H9 (cell line): ENCODE measurements at regions not wholly inside any gene's neighbourhood (a gene's known extent, or its start where the extent isn't known, plus 50 kb on each side); places are given as distances from the start of the nearest gene placed in this dataset.

Experiments used
- DNase-seq: peaks from one replicate; pipeline ENCODE4 v3.0.0-alpha.2; 2017
- H2AFZ ChIP-seq: one replicate; pipeline ENCODE4 v1.6.1; 2013; ENCODE audit warnings: mild to moderate bottlenecking, low read length, control low read depth, moderate library complexity
- H2AK5ac ChIP-seq: 2 replicates; pipeline ENCODE4 v1.6.1; 2013; ENCODE audit warnings: low read length, control low read depth, mixed read lengths; ENCODE audit not compliant: insufficient read length
- H2BK120ac ChIP-seq: one replicate; pipeline ENCODE4 v1.6.1; 2013; ENCODE audit warnings: low read depth, mild to moderate bottlenecking, low read length, control low read depth, inconsistent platforms; ENCODE audit not compliant: poor library complexity, severe bottlenecking
- H2BK12ac ChIP-seq: 2 replicates; pipeline ENCODE4 v1.6.1; 2013; ENCODE audit warnings: low read length, control low read depth, mixed read lengths, low read depth; ENCODE audit not compliant: insufficient read length
- H2BK15ac ChIP-seq: 2 replicates; pipeline ENCODE4 v1.6.1; 2013; ENCODE audit warnings: low read depth, low read length, control low read depth
- H2BK20ac ChIP-seq: one replicate; pipeline ENCODE4 v1.6.1; 2013; ENCODE audit warnings: low read depth, mild to moderate bottlenecking, low read length, control low read depth, inconsistent platforms; ENCODE audit not compliant: poor library complexity, severe bottlenecking
- H2BK5ac ChIP-seq: 2 replicates; pipeline ENCODE4 v1.6.1; 2013; ENCODE audit warnings: low read length, control low read depth, mixed read lengths; ENCODE audit not compliant: insufficient read length
- H3K14ac ChIP-seq: 2 replicates; pipeline ENCODE4 v1.6.1; 2013; ENCODE audit warnings: low read length, control low read depth; ENCODE audit not compliant: insufficient read depth
- H3K18ac ChIP-seq: 2 replicates; pipeline ENCODE4 v1.6.1; 2013; ENCODE audit warnings: low read depth, mild to moderate bottlenecking, mixed read lengths, low read length, control low read depth; ENCODE audit not compliant: insufficient read length
- H3K23ac ChIP-seq: 2 replicates; pipeline ENCODE4 v1.6.1; 2013; ENCODE audit warnings: low read length, control low read depth, mixed read lengths, low read depth; ENCODE audit not compliant: insufficient read length
- H3K23me2 ChIP-seq: 2 replicates; pipeline ENCODE4 v1.6.1; 2013; ENCODE audit warnings: low read depth, mild to moderate bottlenecking, mixed read lengths, low read length, control low read depth; ENCODE audit not compliant: insufficient read length, poor library complexity, severe bottlenecking
- H3K27ac ChIP-seq: 2 replicates; pipeline ENCODE4 v1.5.1; 2013; ENCODE audit warnings: low read length, control low read depth, mixed read lengths, low read depth; ENCODE audit not compliant: insufficient read length
- H3K27me3 ChIP-seq: 2 replicates; pipeline ENCODE4 v1.6.1; 2013; ENCODE audit warnings: low read length, control low read depth, inconsistent platforms; ENCODE audit not compliant: insufficient read depth
- H3K4ac ChIP-seq: 2 replicates; pipeline ENCODE4 v1.6.1; 2013; ENCODE audit warnings: low read depth, mild to moderate bottlenecking, control low read depth, inconsistent platforms, low read length, moderate library complexity
- H3K4me1 ChIP-seq: 2 replicates; pipeline ENCODE4 v1.6.1; 2013; ENCODE audit warnings: low read length, control low read depth, inconsistent platforms; ENCODE audit not compliant: insufficient read depth
- H3K4me2 ChIP-seq: 2 replicates; pipeline ENCODE4 v1.6.1; 2013; ENCODE audit warnings: low read length, control low read depth, mixed read lengths; ENCODE audit not compliant: insufficient read length, insufficient read depth
- H3K56ac ChIP-seq: 2 replicates; pipeline ENCODE4 v1.6.1; 2013; ENCODE audit warnings: low read depth, mild to moderate bottlenecking, mixed read lengths, low read length, control low read depth; ENCODE audit not compliant: insufficient read length
- H3K79me1 ChIP-seq: 2 replicates; pipeline ENCODE4 v1.6.1; 2013; ENCODE audit warnings: low read depth, mild to moderate bottlenecking, moderate library complexity, low read length, control low read depth, inconsistent platforms; ENCODE audit not compliant: insufficient read depth, poor library complexity, severe bottlenecking
- H3K79me2 ChIP-seq: 2 replicates; pipeline ENCODE4 v1.6.1; 2013; ENCODE audit warnings: low read length, control low read depth, inconsistent platforms; ENCODE audit not compliant: insufficient read depth
- H3K9ac ChIP-seq: 2 replicates; pipeline ENCODE4 v1.6.1; 2013; ENCODE audit warnings: low read length, control low read depth, mixed read lengths; ENCODE audit not compliant: insufficient read length; ENCODE audit errors: extremely low read depth
- H3K9me3 ChIP-seq: one replicate; pipeline ENCODE4 v1.6.1; 2013; ENCODE audit warnings: low read depth, low read length, inconsistent platforms; ENCODE audit not compliant: control insufficient read depth
- H3T11ph ChIP-seq: one replicate; pipeline ENCODE4 v1.6.1; 2013; ENCODE audit warnings: mild to moderate bottlenecking, low read length, control low read depth, inconsistent platforms
- H4K20me1 ChIP-seq: one replicate; pipeline ENCODE4 v1.6.1; 2013; ENCODE audit not compliant: control insufficient read depth, insufficient read length, insufficient read depth
- H4K5ac ChIP-seq: 2 replicates; pipeline ENCODE4 v1.6.1; 2013; ENCODE audit warnings: low read depth, mild to moderate bottlenecking, mixed read lengths, low read length, control low read depth; ENCODE audit not compliant: insufficient read length
- H4K8ac ChIP-seq: replicated peaks from 2 replicates; pipeline ENCODE4 v1.6.1; 2013; ENCODE audit warnings: low read length, control low read depth, mixed read lengths, low read depth; ENCODE audit not compliant: insufficient read length
- H4K91ac ChIP-seq: 2 replicates; pipeline ENCODE4 v1.6.1; 2013; ENCODE audit warnings: low read depth, mild to moderate bottlenecking, moderate library complexity, mixed read lengths, low read length, control low read depth; ENCODE audit not compliant: insufficient read length
- H3K27ac Mint-ChIP-seq, 3 experiments: 2 replicates in 2 of 3; 3 replicates in 1 of 3; pipeline ENCODE4 v1.8.0; 2020 to 2021; ENCODE audit warnings: mixed read lengths in 3 of 3, mild to moderate bottlenecking in 1 of 3, moderate library complexity in 1 of 3
- H3K27me3 Mint-ChIP-seq: 2 replicates; pipeline ENCODE4 v1.8.0; 2021; ENCODE audit warnings: low read depth, mild to moderate bottlenecking, moderate library complexity, mixed read lengths
- H3K36me3 Mint-ChIP-seq, 3 experiments: 2 replicates in 2 of 3; 3 replicates in 1 of 3; pipeline ENCODE4 v1.8.0; 2020 to 2021; ENCODE audit warnings: low read depth in 3 of 3, mixed read lengths in 3 of 3; ENCODE audit not compliant: insufficient read depth in 1 of 3
- H3K4me1 Mint-ChIP-seq, 2 experiments: 2 replicates each; pipeline ENCODE4 v1.8.0; 2020; ENCODE audit warnings: mixed read lengths in 2 of 2
- H3K4me3 Mint-ChIP-seq, 2 experiments: 2 replicates in 1 of 2; 3 replicates in 1 of 2; pipeline ENCODE4 v1.8.0; 2020 to 2021; ENCODE audit warnings: mild to moderate bottlenecking in 2 of 2, mixed read lengths in 2 of 2, moderate library complexity in 1 of 2
- H3K9me3 Mint-ChIP-seq, 2 experiments: 2 replicates in 1 of 2; 3 replicates in 1 of 2; pipeline ENCODE4 v1.8.0; 2020; ENCODE audit warnings: mild to moderate bottlenecking in 2 of 2, mixed read lengths in 2 of 2, moderate library complexity in 1 of 2
- CTCF ChIP-seq: fragments of 200-600 bp; sonication (generic); conservative IDR thresholded peaks from 3 replicates; pipeline ENCODE4 v1.8.0; 2021; ENCODE audit warnings: antibody characterized with exemption, mild to moderate bottlenecking
- WGBS: extraction: QIAGEN DNeasy Blood & Tissue Kit; methylation state at CpG from one replicate; pipeline ENCODE4 v1.1.7; 2013; ENCODE audit warnings: missing lambda C conversion rate, low lambda C conversion rate, mixed read lengths; ENCODE audit not compliant: insufficient read length; ENCODE audit errors: extremely low coverage; 5-methylcytosine and 5-hydroxymethylcytosine counted together

GRCh38 chr14:49975276-49975675 is 82.4 kb downstream of the ARF6 start:
- no peak for DNase-seq
- no peak overlapping the region for H3K4me3 Mint-ChIP-seq
- no peak overlapping the region for H3K14ac ChIP-seq
- no peak overlapping the region for H4K8ac ChIP-seq
- H2AK5ac ChIP-seq, result no peak overlapping the region
- no peak overlapping the region for H2BK15ac ChIP-seq
- H3K27me3 ChIP-seq, result no peaks in the 10 kb centered on the region; the same call in 1 of the 2 replicates
- no peaks in the 10 kb centered on the region for H3K79me2 ChIP-seq
- peaks cover 6 to 17% of the 10 kb centered on the region in 2 experiments; a peak in 3 of 4 replicates for H3K4me1 Mint-ChIP-seq
- no peak overlapping the region for H3K23ac ChIP-seq
- H3K36me3 Mint-ChIP-seq, result no peaks in the 10 kb centered on the region
- no peak overlapping the region for H4K91ac ChIP-seq
- H3K9ac ChIP-seq, result no peak overlapping the region
- no peak overlapping the region for H4K5ac ChIP-seq
- no peaks in the 10 kb centered on the region; the same call in 1 of the 2 replicates for H3K4me1 ChIP-seq
- H3K4ac ChIP-seq, result no peak overlapping the region
- no CpG with 5 or more reads among the region's 2 CpGs for WGBS
- H3K27ac Mint-ChIP-seq, result no peak overlapping the region
- peaks cover 6% of the 10 kb centered on the region for H3K27me3 Mint-ChIP-seq
- no peak overlapping the region for H3K4me2 ChIP-seq
- no peaks in the 10 kb centered on the region for H3K9me3 Mint-ChIP-seq
- H3K79me1 ChIP-seq, result no peaks in the 10 kb centered on the region
- H3K9me3 ChIP-seq, result no peaks in the 10 kb centered on the region
- no peaks in the 10 kb centered on the region for H3K23me2 ChIP-seq
- no peak overlapping the region for H3K27ac ChIP-seq
- no peak overlapping the region for H3K18ac ChIP-seq
- H4K20me1 ChIP-seq, result no peaks in the 10 kb centered on the region
- no peak overlapping the region for H3T11ph ChIP-seq
- no peak overlapping the region for H2BK5ac ChIP-seq
- no peak for TF ChIP-seq CTCF
- H2BK120ac ChIP-seq, result no peak overlapping the region
- no peak overlapping the region for H3K56ac ChIP-seq
- H2AFZ ChIP-seq, result no peak overlapping the region
- no peak overlapping the region for H2BK20ac ChIP-seq
- H2BK12ac ChIP-seq, result no peak overlapping the region
